Stimulated activated CD8-positive, alpha-beta memory T cell treated with anti-CD3 and anti-CD28 coated beads, Interleukin-12 subunit alpha, Interleukin-12 subunit beta, amount 100 ng/mL, for 1 hour (primary cell): ENCODE measurements at regions not wholly inside any gene's neighbourhood (a gene's known extent, or its start where the extent isn't known, plus 50 kb on each side); places are given as distances from the start of the nearest gene placed in this dataset.

Source experiments
- DNase-seq: peaks from one replicate; pipeline ENCODE4 v3.0.0-alpha.2; 2020; ENCODE audit warnings: low read depth

- no peak for DNase-seq
Measured at GRCh38 chr17:71334048-71334751, 786.6 kb upstream of the SOX9 start.

GRCh38 chr17:71335212-71335611, 785.6 kb upstream of the SOX9 start:
- no peak for DNase-seq

GRCh38 chr17:71337938-71338337, 782.9 kb upstream of the SOX9 start:
- no peak for DNase-seq

GRCh38 chr17:71338396-71338795, 782.4 kb upstream of the SOX9 start:
- DNase-seq = no peak

GRCh38 chr17:71339206-71339605, 781.6 kb upstream of the SOX9 start:
- no peak for DNase-seq

GRCh38 chr17:71342737-71343136, 778.1 kb upstream of the SOX9 start:
- DNase-seq = no peak

GRCh38 chr17:71349908-71350600, 770.8 kb upstream of the SOX9 start:
- no peak for DNase-seq

- no peak for DNase-seq
Measured at GRCh38 chr17:71360301-71360700, 760.5 kb upstream of the SOX9 start.

- DNase-seq = no peak
Measured at GRCh38 chr17:71361656-71362450, 759.0 kb upstream of the SOX9 start.

GRCh38 chr17:71363661-71364060, 757.2 kb upstream of the SOX9 start:
- DNase-seq = no peak

- DNase-seq = no peak
Measured at GRCh38 chr17:71371809-71372208, 749.0 kb upstream of the SOX9 start.

- DNase-seq = no peak
Measured at GRCh38 chr17:71375948-71376347, 744.9 kb upstream of the SOX9 start.

GRCh38 chr17:71376933-71377332, 743.9 kb upstream of the SOX9 start:
- no peak for DNase-seq

- no peak for DNase-seq
Measured at GRCh38 chr17:71378036-71378435, 742.8 kb upstream of the SOX9 start.

- DNase-seq = no peak
Measured at GRCh38 chr17:71378741-71379140, 742.1 kb upstream of the SOX9 start.

GRCh38 chr17:71379512-71379911, 741.3 kb upstream of the SOX9 start:
- DNase-seq = no peak

- DNase-seq = no peak
Measured at GRCh38 chr17:71380535-71380934, 740.3 kb upstream of the SOX9 start.

GRCh38 chr17:71380936-71381335, 739.9 kb upstream of the SOX9 start:
- no peak for DNase-seq

GRCh38 chr17:71383091-71383490, 737.7 kb upstream of the SOX9 start:
- no peak for DNase-seq

GRCh38 chr17:71387456-71387855, 733.4 kb upstream of the SOX9 start:
- DNase-seq = no peak

GRCh38 chr17:71392715-71393567, 727.9 kb upstream of the SOX9 start:
- no peak for DNase-seq

- no peak for DNase-seq
Measured at GRCh38 chr17:71395901-71396300, 724.9 kb upstream of the SOX9 start.
